SK-N-SH (cell line): ENCODE measurements at regions not wholly inside any gene's neighbourhood (a gene's known extent, or its start where the extent isn't known, plus 50 kb on each side); places are given as distances from the start of the nearest gene placed in this dataset.

Experiments
- CTCF ChIA-PET: fragments of 300-600, 350-600 bp; formaldehyde crosslinking; extraction: SDS; loops from one replicate; lab custom pipeline; 2021; lab: Yijun Ruan, JAX
- POLR2A ChIA-PET: fragments of 350-600 bp; sonication (Branson Sonifier 250); formaldehyde crosslinking; extraction: SDS; loops from one replicate; lab custom pipeline; 2020; ENCODE audit warnings: antibody characterized with exemption, inconsistent platforms; lab: Yijun Ruan, JAX
- DNase-seq: peaks from one replicate; pipeline ENCODE4 v3.0.0; 2012
- H2AFZ ChIP-seq: fragments of 200-600 bp; sonication (generic); 2 replicates; pipeline ENCODE4 v1.8.1; 2016; ENCODE audit warnings: antibody characterized with exemption, mild to moderate bottlenecking, low read depth
- H3F3A ChIP-seq: fragments of 200-600 bp; sonication (generic); replicated peaks from 2 replicates; pipeline ENCODE3; 2016; ENCODE audit warnings: antibody characterized with exemption, mild to moderate bottlenecking; ENCODE audit not compliant: insufficient read depth
- H3K27ac ChIP-seq, 2 experiments: fragments of 200-500 bp in 1 of 2; fragments of 200-600 bp in 1 of 2; sonication (Bioruptor generic) in 1 of 2; sonication (generic), shearing (Covaris generic) in 1 of 2; 2 replicates each; pipeline versions ENCODE4 v1.5.1 to v1.6.1; 2014 to 2016; ENCODE audit warnings: low read depth in 2 of 2, inconsistent platforms in 1 of 2, low read length in 1 of 2, mild to moderate bottlenecking in 1 of 2, mixed read lengths in 1 of 2
- H3K27me3 ChIP-seq: fragments of 200-600 bp; sonication (generic), shearing (Covaris generic); 2 replicates; pipeline ENCODE4 v1.6.1; 2016; ENCODE audit warnings: mixed run types; ENCODE audit not compliant: insufficient read depth
- H3K36me3 ChIP-seq, 2 experiments: fragments of 200-500 bp in 1 of 2; fragments of 200-600 bp in 1 of 2; sonication (Bioruptor generic) in 1 of 2; sonication (generic) in 1 of 2; replicated peaks in 1 of 2; 2 replicates each; pipeline versions ENCODE3 to v1.5.1; 2014 to 2016; ENCODE audit warnings: low read length in 1 of 2, mild to moderate bottlenecking in 1 of 2; ENCODE audit not compliant: insufficient read depth in 2 of 2, control insufficient read depth in 1 of 2
- H3K4me1 ChIP-seq, 2 experiments: fragments of 200-500 bp in 1 of 2; fragments of 200-600 bp in 1 of 2; sonication (Bioruptor generic) in 1 of 2; sonication (generic), shearing (Covaris generic) in 1 of 2; 2 replicates each; pipeline versions ENCODE4 v1.5.1 to v1.6.1; 2014 to 2016; ENCODE audit warnings: low read depth in 1 of 2, low read length in 1 of 2, mixed run types in 1 of 2; ENCODE audit not compliant: insufficient read depth in 2 of 2, control insufficient read depth in 1 of 2
- H3K4me2 ChIP-seq: fragments of 200-600 bp; sonication (generic), shearing (Covaris generic); 2 replicates; pipeline ENCODE4 v1.6.1; 2017; ENCODE audit warnings: mixed run types
- H3K4me3 ChIP-seq, 2 experiments: fragments of 200-500 bp in 1 of 2; fragments of 200-600 bp in 1 of 2; sonication (Bioruptor generic) in 1 of 2; sonication (generic), shearing (Covaris generic) in 1 of 2; 2 replicates each; pipeline versions ENCODE4 v1.5.1 to v1.8.1; 2014 to 2016; ENCODE audit warnings: low read depth in 2 of 2, inconsistent platforms in 1 of 2, low read length in 1 of 2, mild to moderate bottlenecking in 1 of 2, mixed read lengths in 1 of 2, moderate library complexity in 1 of 2
- H3K79me2 ChIP-seq: fragments of 200-600 bp; sonication (generic); 2 replicates; pipeline ENCODE4 v1.8.1; 2017; ENCODE audit warnings: mild to moderate bottlenecking; ENCODE audit not compliant: insufficient read depth
- H3K9ac ChIP-seq: fragments of 200-600 bp; sonication (generic); 2 replicates; pipeline ENCODE4 v1.6.1; 2017; ENCODE audit warnings: mixed run types
- H3K9me2 ChIP-seq: fragments of 200-600 bp; sonication (generic); 2 replicates; pipeline ENCODE4 v1.6.1; 2017; ENCODE audit warnings: mixed run types
- H3K9me3 ChIP-seq: fragments of 200-600 bp; sonication (generic); 2 replicates; pipeline ENCODE4 v1.6.1; 2017; ENCODE audit warnings: mixed run types, mild to moderate bottlenecking, moderate library complexity
- H4K20me1 ChIP-seq: fragments of 200-600 bp; sonication (generic); 2 replicates; pipeline ENCODE4 v1.6.1; 2017; ENCODE audit warnings: mild to moderate bottlenecking, mixed run types; ENCODE audit not compliant: insufficient read depth
- CHD2 ChIP-seq: fragments of 150-350 bp; IDR thresholded peaks from 2 replicates; pipeline ENCODE4 v1.6.1; 2018; ENCODE audit warnings: low read length; ENCODE audit not compliant: partially characterized antibody
- EP300 ChIP-seq, 2 experiments: IDR thresholded peaks; 2 replicates each; pipeline versions ENCODE4 v1.4.0 to v1.6.1; 2012; ENCODE audit warnings: borderline replicate concordance in 1 of 2, low read depth in 1 of 2, low read length in 1 of 2
- FOXM1 ChIP-seq: IDR thresholded peaks from 2 replicates; pipeline ENCODE4 v1.4.0; 2012; ENCODE audit warnings: low read depth, mild to moderate bottlenecking
- GATA2 ChIP-seq: sonication (generic); formaldehyde crosslinking; IDR thresholded peaks from 2 replicates; pipeline ENCODE4 v1.5.0; 2020; ENCODE audit warnings: mild to moderate bottlenecking, missing genetic modification reagents
- MAX ChIP-seq: IDR thresholded peaks from 2 replicates; pipeline ENCODE4 v1.4.0; 2012; ENCODE audit warnings: low read depth
- MEF2A ChIP-seq: IDR thresholded peaks from 2 replicates; pipeline ENCODE4 v1.4.0; 2012; ENCODE audit warnings: low read depth, borderline replicate concordance
- MXI1 ChIP-seq: IDR thresholded peaks from 2 replicates; pipeline ENCODE4 v1.6.1; 2012; ENCODE audit warnings: mild to moderate bottlenecking, low read depth, low read length, improper control_type of control experiment
- NRF1 ChIP-seq: IDR thresholded peaks from 2 replicates; pipeline ENCODE4 v1.6.1; 2012; ENCODE audit warnings: low read depth, mild to moderate bottlenecking, low read length
- PBX3 ChIP-seq: IDR thresholded peaks from 2 replicates; pipeline ENCODE4; 2012
- RAD21 ChIP-seq: IDR thresholded peaks from 2 replicates; pipeline ENCODE4 v1.6.1; 2012; ENCODE audit warnings: mild to moderate bottlenecking, low read length
- RCOR1 ChIP-seq: fragments of 150-350 bp; IDR thresholded peaks from 2 replicates; pipeline ENCODE4 v1.6.1; 2017; ENCODE audit warnings: antibody characterized with exemption, low read length
- REST ChIP-seq: IDR thresholded peaks from 2 replicates; pipeline ENCODE4 v1.6.1; 2012; ENCODE audit warnings: mild to moderate bottlenecking, low read depth, low read length, moderate library complexity
- SIN3A ChIP-seq: IDR thresholded peaks from 2 replicates; pipeline ENCODE4 v1.6.1; 2012; ENCODE audit warnings: low read depth, mild to moderate bottlenecking, low read length, moderate library complexity, borderline replicate concordance
- SMC3 ChIP-seq: IDR thresholded peaks from 2 replicates; pipeline ENCODE4 v1.6.1; 2012; ENCODE audit warnings: low read depth, low read length, improper control_type of control experiment
- TAF1 ChIP-seq: IDR thresholded peaks from 2 replicates; pipeline ENCODE4 v1.6.1; 2012; ENCODE audit warnings: low read depth, mild to moderate bottlenecking, low read length, moderate library complexity, borderline replicate concordance
- TCF12 ChIP-seq: IDR thresholded peaks from 2 replicates; pipeline ENCODE4 v1.4.0; 2012
- TEAD4 ChIP-seq: IDR thresholded peaks from 2 replicates; pipeline ENCODE4 v1.4.0; 2012; ENCODE audit warnings: mild to moderate bottlenecking, borderline replicate concordance; ENCODE audit not compliant: insufficient read depth
- USF1 ChIP-seq: IDR thresholded peaks from 2 replicates; pipeline ENCODE4 v1.4.0; 2012; ENCODE audit warnings: low read depth, borderline replicate concordance
- YY1 ChIP-seq: IDR thresholded peaks from 2 replicates; pipeline ENCODE4 v1.4.0; 2012; ENCODE audit warnings: low read depth, mild to moderate bottlenecking
- ZBTB33 ChIP-seq: IDR thresholded peaks from 2 replicates; pipeline ENCODE4 v1.4.0; 2012; ENCODE audit warnings: low read depth, borderline replicate concordance

GRCh38 chr3:104349836-104350235, 1016.9 kb upstream of the ALCAM start (continued):
- TF ChIP-seq REST (no peak), MAX (no peak), CHD2 (no peak), ZBTB33 (no peak), TEAD4 (no peak), TCF12 (no peak), NRF1 (no peak)

- Histone ChIP-seq H3K9me2 (0 out of 2 replicates have a peak, but pooled peaks cover 6% of the 10 kb centered on the region), H3K9ac (no peak overlapping the region), H3K79me2 (no peaks in the 10 kb centered on the region), H3K4me1 (no peaks in the 10 kb centered on the region; a peak in 1 of 4 replicates), H3K27me3 (no peaks in the 10 kb centered on the region), H3F3A (peaks cover 4% of the 10 kb centered on the region), H3K36me3 (no peaks in the 10 kb centered on the region), H3K4me3 (no peak overlapping the region), H3K4me2 (no peak overlapping the region), H4K20me1 (no peaks in the 10 kb centered on the region), H3K27ac (no peak overlapping the region), H2AFZ (no peak overlapping the region), H3K9me3 (0 out of 2 replicates have a peak, but pooled peaks cover 5% of the 10 kb centered on the region)
- ChIA-PET POLR2A (no interaction called here), CTCF (interaction anchor here (1.5 kb wide), 1 partner anchor 23 kb away, joined by 4 read pairs; no protein-coding TSS in a partner anchor)
- no peak for DNase-seq
- no peak for TF ChIP-seq MXI1
- TF ChIP-seq NRF1 = no peak
- TF ChIP-seq EP300 (IDR thresholded peaks at IDR 0.05; ENCODE audit: borderline replicate concordance in 1 of 2, low read depth in 1 of 2, low read length in 1 of 2) = no peak
- no peak for TF ChIP-seq SMC3
- TF ChIP-seq TAF1 = no peak
- no peak for TF ChIP-seq MAX
- no peak for TF ChIP-seq GATA2 (CRISPR knock-in tag)
- no peak for TF ChIP-seq SIN3A
- TF ChIP-seq USF1 = no peak
- no peak for TF ChIP-seq PBX3
- TF ChIP-seq RAD21 = no peak
- TF ChIP-seq MEF2A = no peak
- no peak for TF ChIP-seq CHD2
- no peak for TF ChIP-seq RCOR1
- no peak for TF ChIP-seq FOXM1
- no peak for TF ChIP-seq YY1
These were observed 1012.8 kb upstream of the ALCAM start for GRCh38 chr3:104353951-104354350.
